Upper lobe of right lung (tissue), 1 donor: ENCODE measurements at regions not wholly inside any gene's neighbourhood (a gene's known extent, or its start where the extent isn't known, plus 50 kb on each side); places are given as distances from the start of the nearest gene placed in this dataset.

Experiments
- ATAC-seq: fragments of 200-7000 bp; cut with Tn5 transposase; one replicate; pipeline ENCODE4 v1.9.1; 2020; ENCODE audit warnings: mild to moderate bottlenecking, moderate library complexity
- DNase-seq: peaks from one replicate; pipeline ENCODE4 v3.0.0-alpha.2; 2020
- H3K27ac ChIP-seq: fragments of 200-600 bp; one replicate; pipeline ENCODE4 v1.8.0; 2022
- H3K27me3 ChIP-seq: fragments of 200-600 bp; one replicate; pipeline ENCODE4 v1.8.0; 2022; ENCODE audit warnings: mild to moderate bottlenecking
- H3K36me3 ChIP-seq: fragments of 200-600 bp; one replicate; pipeline ENCODE4 v1.8.0; 2022
- H3K4me1 ChIP-seq: fragments of 200-600 bp; one replicate; pipeline ENCODE4 v1.8.0; 2022
- H3K4me3 ChIP-seq: fragments of 200-600 bp; one replicate; pipeline ENCODE4 v1.8.0; 2022; ENCODE audit warnings: mild to moderate bottlenecking
- H3K9me3 ChIP-seq: fragments of 200-600 bp; one replicate; pipeline ENCODE4 v1.8.0; 2022
- CTCF ChIP-seq: fragments of 200-600 bp; IDR thresholded peaks from one replicate; pipeline ENCODE4 v1.8.0; 2022; ENCODE audit warnings: antibody characterized with exemption
- intact Hi-C: fragments of 100-400 bp; cut with DNase I; formaldehyde crosslinking; loops from one replicate; pipeline ENCODE4 v1.11.0; 2022
- donor health status: DM: no; HTN: yes; CAD: no; lungs with severe emphysema.

- DNase-seq (no peak), ATAC-seq (no peak)
- intact Hi-C loops, result no loop called here
- no peak for TF ChIP-seq CTCF
- no peak overlapping the region for H3K4me3 ChIP-seq
- no peaks in the 10 kb centered on the region for H3K27me3 ChIP-seq
- peaks cover 6% of the 10 kb centered on the region for H3K4me1 ChIP-seq
- H3K36me3 ChIP-seq, result no peaks in the 10 kb centered on the region
- no peak overlapping the region for H3K27ac ChIP-seq
- no peaks in the 10 kb centered on the region for H3K9me3 ChIP-seq
These were observed 339.0 kb upstream of the KIF2A start for GRCh38 chr5:61966997-61967396.

- intact Hi-C loops, result no loop called here
These were observed 338.3 kb upstream of the KIF2A start for GRCh38 chr5:61967681-61968080.

GRCh38 chr5:61969347-61969746 is 336.7 kb upstream of the KIF2A start:
- DNase-seq, result no peak
- Histone ChIP-seq H3K27ac (no peak overlapping the region), H3K9me3 (no peaks in the 10 kb centered on the region), H3K4me1 (peaks cover 6% of the 10 kb centered on the region), H3K27me3 (no peaks in the 10 kb centered on the region), H3K36me3 (no peaks in the 10 kb centered on the region), H3K4me3 (no peak overlapping the region)
- intact Hi-C loops, result no loop called here
- no peak for ATAC-seq
- no peak for TF ChIP-seq CTCF

More at GRCh38 chr5:61967681-61968080, 338.3 kb upstream of the KIF2A start:
- Histone ChIP-seq H3K27ac (no peak overlapping the region), H3K4me3 (no peak overlapping the region), H3K36me3 (no peaks in the 10 kb centered on the region), H3K27me3 (no peaks in the 10 kb centered on the region), H3K4me1 (peaks cover 6% of the 10 kb centered on the region), H3K9me3 (no peaks in the 10 kb centered on the region)
- ATAC-seq (no peak), DNase-seq (no peak)
- TF ChIP-seq CTCF, result no peak

- Histone ChIP-seq H3K36me3 (no peaks in the 10 kb centered on the region), H3K9me3 (no peaks in the 10 kb centered on the region), H3K4me3 (no peak overlapping the region), H3K27ac (no peak overlapping the region), H3K27me3 (no peaks in the 10 kb centered on the region), H3K4me1 (peaks cover 6% of the 10 kb centered on the region)
- TF ChIP-seq CTCF, result no peak
- no peak for ATAC-seq
- DNase-seq, result no peak
- intact Hi-C loops, result no loop called here
These were observed 336.3 kb upstream of the KIF2A start for GRCh38 chr5:61969755-61970154.

- Histone ChIP-seq H3K27me3 (no peaks in the 10 kb centered on the region), H3K27ac (no peak overlapping the region), H3K9me3 (no peaks in the 10 kb centered on the region), H3K4me1 (peaks cover 2% of the 10 kb centered on the region), H3K4me3 (no peak overlapping the region), H3K36me3 (no peaks in the 10 kb centered on the region)
- ATAC-seq (no peak), DNase-seq (no peak)
- no peak for TF ChIP-seq CTCF
- intact Hi-C loops, result no loop called here
These were observed 335.8 kb upstream of the KIF2A start for GRCh38 chr5:61970218-61970617.

GRCh38 chr5:61974680-61975079 is 331.3 kb upstream of the KIF2A start:
- no peak overlapping the region for H3K27ac ChIP-seq
- no peaks in the 10 kb centered on the region for H3K36me3 ChIP-seq
- H3K4me1 ChIP-seq, result no peaks in the 10 kb centered on the region
- H3K4me3 ChIP-seq, result no peak overlapping the region
- ATAC-seq, result no peak
- intact Hi-C loops, result no loop called here
- no peak for TF ChIP-seq CTCF
- DNase-seq, result no peak
- no peaks in the 10 kb centered on the region for H3K27me3 ChIP-seq
- no peaks in the 10 kb centered on the region for H3K9me3 ChIP-seq
